GM12891 (cell line): ENCODE measurements at regions not wholly inside any gene's neighbourhood (a gene's known extent, or its start where the extent isn't known, plus 50 kb on each side); places are given as distances from the start of the nearest gene placed in this dataset.
"Not testable (repeated sequence)": the region's sequence is repeated elsewhere in the genome, so short reads cannot be mapped to it uniquely, and the experiment has no call there.

Experiments used
- PAX5 ChIP-seq: IDR thresholded peaks from 2 replicates; pipeline ENCODE4 v1.6.1; 2011; ENCODE audit warnings: low read length, moderate library complexity, mild to moderate bottlenecking; ENCODE audit not compliant: insufficient read depth, severe bottlenecking
- POLR2A ChIP-seq: IDR thresholded peaks from 2 replicates; pipeline ENCODE4 v1.6.1; 2011; ENCODE audit warnings: low read depth, low read length, control low read depth
- POLR2AphosphoS5 ChIP-seq: IDR thresholded peaks from 2 replicates; pipeline ENCODE4 v1.6.1; 2011; ENCODE audit warnings: low read depth, low read length, control low read depth
- POU2F2 ChIP-seq: IDR thresholded peaks from 2 replicates; pipeline ENCODE4 v1.6.1; 2011; ENCODE audit warnings: low read depth, mild to moderate bottlenecking, control low read depth, low read length, moderate library complexity
- SPI1 ChIP-seq: IDR thresholded peaks from 2 replicates; pipeline ENCODE4 v1.6.1; 2011; ENCODE audit warnings: low read depth, low read length, control low read depth
- TAF1 ChIP-seq: IDR thresholded peaks from 2 replicates; pipeline ENCODE4 v1.6.1; 2011; ENCODE audit warnings: low read depth, low read length, control low read depth

DNA sequence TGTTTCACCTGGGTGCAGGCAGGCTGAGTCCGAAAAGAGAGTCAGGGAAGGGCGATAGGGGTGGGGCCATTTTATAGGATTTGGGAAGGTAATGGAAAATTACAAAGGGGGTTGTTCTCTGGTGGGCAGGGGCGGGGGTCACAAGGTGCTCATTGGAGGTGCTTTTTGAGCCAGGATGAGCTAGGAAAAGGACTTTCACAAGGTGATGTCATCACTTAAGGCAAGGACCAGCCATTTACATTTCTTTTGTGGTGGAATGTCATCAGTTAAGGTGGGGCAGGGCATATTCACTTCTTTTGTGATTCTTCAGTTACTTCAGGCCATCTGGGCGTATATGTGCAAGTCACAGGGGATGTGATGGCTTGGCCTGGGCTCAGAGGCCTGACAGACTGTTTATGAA, 1040.0 kb downstream of the TAF11L14 start:
- TF ChIP-seq POLR2A, POLR2AphosphoS5, TAF1, POU2F2, SPI1, PAX5: not testable (repeated sequence)
